ENCODE measurements at regions not wholly inside any gene's neighbourhood (a gene's known extent, or its start where the extent isn't known, plus 50 kb on each side); places are given as distances from the start of the nearest gene placed in this dataset.

DNA sequence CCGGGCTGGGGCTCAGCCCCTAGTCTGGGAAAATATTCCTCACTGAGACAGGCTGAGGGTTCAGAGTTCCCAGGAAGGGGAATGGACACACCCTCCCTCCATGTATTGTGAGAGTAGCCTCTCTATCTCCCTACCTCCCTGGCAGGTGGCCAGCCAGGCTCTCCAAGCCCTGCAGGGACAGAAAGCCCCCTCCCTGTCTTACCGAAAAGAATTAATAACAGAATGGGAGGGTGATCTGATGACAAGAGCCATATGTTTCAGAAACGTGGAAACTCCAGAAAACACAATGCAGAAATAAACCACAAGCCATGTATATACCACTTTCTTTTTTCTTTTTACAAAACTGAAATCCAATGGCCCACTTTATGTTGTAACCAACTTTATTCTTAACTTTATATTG, 140.0 kb downstream of the CHST1 start:
- Histone ChIP-seq H3K27ac (no peak overlapping the region), H3K4me1 (no peaks in the 10 kb centered on the region), H3K27me3 (peaks cover 0 to 13% (median 0%) of the 10 kb centered on the region in 7 donors), H3K9me3 (peaks cover 0 to 13% (median 0%) of the 10 kb centered on the region in 11 donors), H3K4me3 (no peak overlapping the region), H3K36me3 (no peaks in the 10 kb centered on the region)
- no peak for DNase-seq
- TF ChIP-seq, protein P1, sequence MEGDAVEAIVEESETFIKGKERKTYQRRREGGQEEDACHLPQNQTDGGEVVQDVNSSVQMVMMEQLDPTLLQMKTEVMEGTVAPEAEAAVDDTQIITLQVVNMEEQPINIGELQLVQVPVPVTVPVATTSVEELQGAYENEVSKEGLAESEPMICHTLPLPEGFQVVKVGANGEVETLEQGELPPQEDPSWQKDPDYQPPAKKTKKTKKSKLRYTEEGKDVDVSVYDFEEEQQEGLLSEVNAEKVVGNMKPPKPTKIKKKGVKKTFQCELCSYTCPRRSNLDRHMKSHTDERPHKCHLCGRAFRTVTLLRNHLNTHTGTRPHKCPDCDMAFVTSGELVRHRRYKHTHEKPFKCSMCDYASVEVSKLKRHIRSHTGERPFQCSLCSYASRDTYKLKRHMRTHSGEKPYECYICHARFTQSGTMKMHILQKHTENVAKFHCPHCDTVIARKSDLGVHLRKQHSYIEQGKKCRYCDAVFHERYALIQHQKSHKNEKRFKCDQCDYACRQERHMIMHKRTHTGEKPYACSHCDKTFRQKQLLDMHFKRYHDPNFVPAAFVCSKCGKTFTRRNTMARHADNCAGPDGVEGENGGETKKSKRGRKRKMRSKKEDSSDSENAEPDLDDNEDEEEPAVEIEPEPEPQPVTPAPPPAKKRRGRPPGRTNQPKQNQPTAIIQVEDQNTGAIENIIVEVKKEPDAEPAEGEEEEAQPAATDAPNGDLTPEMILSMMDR (IDR thresholded peaks at IDR 0.05) = no peak
- no peak for ATAC-seq
- WGBS, 2 donors = 51 to 58% methylated on average over 3 of the region's 3 CpGs
- intact Hi-C loops (cut with DNase I) = no loop called here

DNA sequence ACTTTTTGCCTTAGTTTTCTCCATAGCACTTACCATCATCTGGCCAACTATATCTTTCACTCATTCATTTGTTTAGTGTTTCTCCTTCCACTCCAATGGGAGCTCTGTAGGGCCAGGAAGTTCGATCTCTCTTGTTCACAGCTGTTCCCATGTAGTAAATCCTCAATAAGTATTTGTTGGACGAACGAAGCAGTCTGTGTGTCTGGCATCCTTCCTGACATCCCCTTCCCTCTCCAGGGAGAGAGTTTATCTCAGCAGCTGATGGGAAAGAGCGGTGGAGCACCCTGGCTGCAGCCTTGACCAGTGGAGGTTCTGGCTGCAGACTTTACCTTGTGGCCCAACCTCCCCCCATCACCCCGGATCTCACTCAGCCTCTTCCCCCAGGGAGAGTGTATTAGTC, 141.7 kb downstream of the CHST1 start:
- intact Hi-C loops (cut with DNase I) = loop anchor here in 1 of 10 donors (5.0 kb wide), 1 partner anchor 49 kb away; no protein-coding TSS in a partner anchor
- peaks cover 0 to 13% (median 0%) of the 10 kb centered on the region in 7 donors for H3K27me3 ChIP-seq

DNA sequence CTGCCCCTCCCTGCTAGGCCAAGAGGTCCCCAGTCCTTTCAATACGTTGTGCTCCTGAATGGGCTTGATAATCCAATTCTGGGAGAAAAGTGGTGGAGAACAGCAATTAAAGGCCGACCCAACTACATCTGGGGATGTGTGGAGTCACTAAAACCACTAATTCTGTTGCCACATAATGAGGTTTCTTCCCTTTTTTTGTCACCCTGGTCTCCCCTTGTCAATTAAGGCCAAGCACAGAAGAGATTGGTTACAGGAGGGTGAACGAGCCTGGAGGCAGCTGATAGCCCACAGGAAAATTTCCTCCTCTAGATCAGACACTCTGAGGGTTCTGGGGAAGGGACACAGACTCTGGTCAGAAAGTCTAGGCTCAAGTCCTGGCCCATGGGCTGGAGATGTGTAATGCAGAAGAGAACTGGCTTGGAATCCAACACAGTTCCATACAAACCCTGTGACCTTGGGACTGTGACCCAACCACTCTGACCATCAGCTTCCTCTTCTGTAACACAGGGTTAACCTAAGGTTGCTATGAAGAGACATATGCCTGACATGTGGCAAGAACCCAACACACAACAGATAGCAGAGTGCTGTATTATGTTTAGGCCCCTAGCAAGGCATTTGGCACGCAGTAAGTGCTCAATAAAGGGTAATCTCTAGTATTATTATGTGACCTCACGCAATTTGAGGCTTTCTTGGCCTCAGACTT, 146.4 kb downstream of the CHST1 start:
- WGBS, 2 donors = 83 to 85% methylated on average over 5 of the region's 5 CpGs
- no peak for DNase-seq
- intact Hi-C loops (cut with DNase I) = no loop called here
- no peak for ATAC-seq
- H3K4me3 ChIP-seq = no peak overlapping the region
- TF ChIP-seq, protein P1 (IDR thresholded peaks at IDR 0.05) = no peak
- H3K27me3 ChIP-seq = peaks cover 0 to 9% (median 0%) of the 10 kb centered on the region in 7 donors
- H3K27ac ChIP-seq = no peak overlapping the region
- H3K4me1 ChIP-seq = no peaks in the 10 kb centered on the region
- peaks cover 0 to 13% (median 0%) of the 10 kb centered on the region in 11 donors for H3K9me3 ChIP-seq
- no peaks in the 10 kb centered on the region for H3K36me3 ChIP-seq

More for the DNA sequence above, 141.7 kb downstream of the CHST1 start:
- WGBS, 2 donors = 45 to 49% methylated on average over 5 of the region's 5 CpGs
- DNase-seq (no peak), ATAC-seq (no peak)
- TF ChIP-seq, protein P1 (IDR thresholded peaks at IDR 0.05) = no peak
- Histone ChIP-seq H3K36me3 (no peaks in the 10 kb centered on the region), H3K4me3 (no peak overlapping the region), H3K27ac (no peak overlapping the region), H3K4me1 (no peaks in the 10 kb centered on the region), H3K9me3 (peaks cover 0 to 13% (median 0%) of the 10 kb centered on the region in 11 donors)

DNA sequence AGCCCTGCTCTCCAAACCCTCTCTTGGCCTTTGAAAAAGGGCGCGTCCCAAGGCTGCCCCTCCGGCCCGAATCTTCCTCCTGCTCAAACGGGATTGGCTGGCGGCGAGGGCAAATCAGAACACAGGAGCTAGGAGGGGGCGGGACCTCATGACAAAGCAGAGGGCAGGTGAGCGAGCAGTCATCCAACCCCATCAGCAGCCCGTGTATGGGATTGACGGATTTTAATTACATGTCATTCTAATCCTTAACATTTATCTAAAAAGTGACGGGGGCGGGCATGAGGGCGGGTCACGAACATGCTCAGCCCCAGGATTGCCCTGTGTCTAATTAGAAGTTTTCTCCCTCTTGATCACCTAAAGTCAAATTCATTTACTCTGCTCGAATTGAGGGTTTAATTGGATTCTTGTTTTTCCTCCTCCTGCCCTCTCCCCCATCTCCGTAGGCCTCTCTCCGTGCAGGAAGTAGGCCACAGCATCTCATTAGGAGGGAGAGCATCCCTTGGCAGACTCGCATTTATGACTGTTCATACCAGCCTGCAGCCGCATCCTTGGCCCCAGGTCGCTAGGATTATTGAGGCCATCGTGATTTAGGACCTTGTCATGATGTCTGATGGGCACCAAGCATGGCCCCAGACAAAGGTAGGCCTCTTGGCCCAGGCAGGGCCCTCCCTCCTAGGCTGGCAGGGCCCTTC, 147.1 kb downstream of the CHST1 start:
- 85 to 89% methylated on average over 22 of the region's 22 CpGs for WGBS, 2 donors
- Histone ChIP-seq H3K4me1 (no peaks in the 10 kb centered on the region), H3K27ac (no peak overlapping the region), H3K9me3 (peaks cover 0 to 11% (median 0%) of the 10 kb centered on the region in 11 donors), H3K27me3 (peaks cover 0 to 9% (median 0%) of the 10 kb centered on the region in 7 donors), H3K4me3 (no peak overlapping the region), H3K36me3 (no peaks in the 10 kb centered on the region)
- intact Hi-C loops (cut with DNase I) = no loop called here
- DNase-seq = no peak
- TF ChIP-seq, protein P1 (IDR thresholded peaks at IDR 0.05) = no peak
- ATAC-seq = no peak
